Esophagus mucosa (tissue), 1 donor: ENCODE measurements at regions not wholly inside any gene's neighbourhood (a gene's known extent, or its start where the extent isn't known, plus 50 kb on each side); places are given as distances from the start of the nearest gene placed in this dataset.
A peak's percentile ranks its signal among the peaks of the same experiment; 100 is the strongest.
"Not testable (repeated sequence)": the region's sequence is repeated elsewhere in the genome, so short reads cannot be mapped to it uniquely, and the experiment has no call there.

ENCODE experiments used
- ATAC-seq: fragments of 200-7000 bp; cut with Tn5 transposase; one replicate; pipeline ENCODE4 v1.9.1; 2020
- donor health status: DM: yes; HTN: yes; CAD: no.

DNA sequence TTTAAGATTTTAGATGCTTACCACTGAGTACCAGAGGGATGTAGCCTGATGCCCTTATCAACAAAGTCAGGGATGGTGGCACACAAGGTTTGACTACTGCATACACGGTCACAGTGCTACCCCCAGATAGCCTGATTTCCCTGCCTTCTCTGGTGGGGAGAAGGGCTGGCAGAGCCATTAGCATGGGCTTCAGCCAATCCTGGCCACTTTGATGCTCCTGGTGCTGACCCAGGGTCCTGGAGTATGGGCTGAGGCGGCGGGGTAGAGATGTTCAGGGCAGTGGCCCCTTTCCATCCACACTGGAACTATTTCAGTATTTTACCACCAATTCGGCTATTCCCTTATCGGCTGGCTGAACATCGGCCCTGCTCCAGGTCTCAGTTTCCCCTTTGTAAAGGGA lies 83.2 kb downstream of the POTEB3 start:
- not testable (repeated sequence) for ATAC-seq

GRCh38 chr15:21355944-21356343 lies 84.4 kb downstream of the POTEB3 start:
- not testable (repeated sequence) for ATAC-seq

DNA sequence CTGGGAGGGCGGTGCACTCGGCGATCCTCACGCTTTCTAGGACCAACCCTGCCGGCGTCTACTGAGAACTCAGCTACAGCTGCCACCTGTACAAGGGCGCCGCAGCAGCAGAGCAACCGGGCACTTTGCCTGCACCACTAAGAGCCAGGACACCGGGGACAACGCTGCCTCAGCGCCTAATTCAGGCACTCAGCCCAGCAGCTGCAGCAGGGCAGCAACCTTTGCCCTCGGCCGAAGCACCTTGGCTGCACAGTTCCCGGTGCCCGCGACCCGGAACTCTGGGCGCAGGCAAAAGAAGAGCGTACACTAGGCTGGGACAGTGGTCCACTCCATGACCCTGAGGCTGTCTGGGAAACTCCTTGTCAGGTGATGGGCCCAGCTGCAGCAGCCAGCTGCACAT lies 85.7 kb downstream of the POTEB3 start:
- ATAC-seq, result not testable (repeated sequence)

DNA sequence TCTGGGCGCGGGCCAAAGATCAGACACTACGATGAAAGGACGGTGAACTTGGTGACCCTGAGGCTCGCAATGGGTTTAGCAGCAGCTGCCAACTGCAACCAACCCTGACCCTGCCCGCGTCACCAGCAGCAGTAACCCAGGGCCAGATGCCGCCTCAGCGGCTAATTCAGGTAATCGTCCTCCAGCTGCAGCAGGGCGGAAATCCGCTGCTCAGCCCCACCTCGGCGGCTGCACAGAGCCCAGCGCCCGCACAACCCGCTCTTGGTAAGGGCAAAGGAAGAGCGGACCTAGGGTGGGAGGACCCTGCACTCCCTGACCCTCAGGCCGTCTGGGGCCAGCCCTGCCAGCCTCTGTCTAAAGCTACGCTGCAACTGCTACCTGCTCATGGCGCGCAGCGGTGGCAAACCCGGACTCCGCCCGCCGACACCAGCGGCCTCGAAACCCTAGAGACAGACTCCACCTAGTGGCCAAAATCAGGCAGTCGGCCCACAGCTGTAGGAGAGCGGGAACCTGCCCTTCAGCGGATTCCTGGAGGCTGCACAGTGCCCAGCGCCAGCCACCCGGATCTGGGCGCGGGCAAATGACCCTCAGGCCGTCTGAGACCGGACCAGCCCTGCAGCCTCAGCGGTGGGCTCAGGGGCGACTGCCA lies 87.5 kb downstream of the POTEB3 start:
- ATAC-seq, result not testable (repeated sequence)

- ATAC-seq, result not testable (repeated sequence)
These were observed 95.3 kb downstream of the POTEB3 start for GRCh38 chr15:21344960-21345359.

DNA sequence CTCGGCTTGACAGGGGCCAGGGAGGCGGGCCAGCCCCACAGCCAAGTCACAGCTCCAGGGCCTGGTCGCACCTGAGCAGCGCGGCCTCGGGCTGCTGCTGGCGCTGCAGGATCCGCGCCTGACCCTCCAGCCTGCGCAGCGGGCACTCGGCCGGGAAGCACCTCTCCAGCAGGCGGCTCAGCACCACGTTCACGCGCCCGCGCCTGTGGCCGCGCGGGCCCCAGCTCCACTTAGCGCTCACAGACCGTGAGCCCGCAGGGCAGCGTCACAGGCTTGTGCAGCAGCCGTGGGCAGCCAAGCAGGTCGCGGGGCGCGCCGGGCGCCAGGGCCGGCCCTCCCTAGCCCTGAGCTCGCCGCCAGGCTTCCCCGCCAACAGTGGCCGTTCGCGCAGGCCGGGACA lies 95.8 kb downstream of the POTEB3 start:
- ATAC-seq, result not testable (repeated sequence)

- not testable (repeated sequence) for ATAC-seq
These were observed 103.3 kb downstream of the POTEB3 start for GRCh38 chr15:21337028-21337427.

DNA sequence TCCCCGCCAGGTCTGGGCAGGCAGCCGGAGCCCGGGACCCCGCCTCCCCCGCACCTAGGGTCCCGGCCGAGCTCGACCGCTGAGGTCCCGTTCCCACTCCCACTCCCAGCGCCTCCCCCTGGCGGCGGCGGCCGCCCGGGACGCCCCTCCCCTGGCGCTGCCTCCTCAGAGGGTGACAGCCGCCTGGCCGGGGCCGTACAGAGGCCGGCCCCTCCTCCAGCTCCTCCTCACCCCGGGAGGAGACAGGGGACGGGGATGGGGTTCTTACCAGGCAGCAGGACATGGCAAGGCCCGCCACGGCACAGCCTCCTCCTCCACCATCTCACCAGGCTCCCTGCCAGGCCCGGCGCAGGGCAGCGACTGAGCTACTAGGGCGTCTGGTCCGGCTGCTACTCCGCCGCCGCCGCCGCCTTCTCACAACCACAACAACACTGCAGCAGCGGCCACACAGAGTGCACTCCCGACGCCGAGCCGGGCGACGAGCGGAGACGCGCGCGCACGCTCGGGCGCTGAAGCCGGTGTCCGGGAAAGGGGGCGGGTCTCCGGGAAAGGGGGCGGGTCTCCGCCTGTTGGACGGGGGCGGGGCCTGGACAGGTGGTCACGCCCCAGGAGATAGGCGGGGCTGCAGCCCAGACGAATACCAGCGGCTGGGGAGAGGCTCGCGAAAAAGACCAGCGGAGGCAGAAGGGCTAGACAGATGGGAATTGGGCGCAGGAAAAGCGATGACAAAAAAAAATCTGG lies 115.4 kb downstream of the POTEB3 start:
- ATAC-seq, result peak; percentile 64

GRCh38 chr15:21284353-21284752 lies 155.9 kb downstream of the POTEB3 start:
- ATAC-seq, result peak; percentile 64

DNA sequence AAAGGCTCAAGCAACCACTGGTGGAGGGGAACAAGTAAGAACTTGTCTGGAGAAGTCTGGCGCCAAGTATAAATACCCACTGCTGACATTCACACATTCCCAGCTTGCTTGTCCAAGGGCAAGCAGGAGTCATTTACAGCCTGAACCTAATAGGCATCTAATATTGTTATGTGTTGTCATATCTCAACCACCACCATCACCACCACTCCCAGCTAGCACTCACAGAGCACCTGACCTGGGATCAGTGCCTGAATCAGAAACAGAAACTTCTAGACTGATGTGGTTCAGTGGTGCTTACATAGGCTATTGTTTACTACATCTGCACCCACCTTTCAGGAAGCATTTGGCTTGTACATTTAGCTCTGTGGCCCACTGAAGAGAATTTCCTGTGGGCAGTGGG lies 157.1 kb downstream of the POTEB3 start:
- ATAC-seq, result peak; percentile 61

DNA sequence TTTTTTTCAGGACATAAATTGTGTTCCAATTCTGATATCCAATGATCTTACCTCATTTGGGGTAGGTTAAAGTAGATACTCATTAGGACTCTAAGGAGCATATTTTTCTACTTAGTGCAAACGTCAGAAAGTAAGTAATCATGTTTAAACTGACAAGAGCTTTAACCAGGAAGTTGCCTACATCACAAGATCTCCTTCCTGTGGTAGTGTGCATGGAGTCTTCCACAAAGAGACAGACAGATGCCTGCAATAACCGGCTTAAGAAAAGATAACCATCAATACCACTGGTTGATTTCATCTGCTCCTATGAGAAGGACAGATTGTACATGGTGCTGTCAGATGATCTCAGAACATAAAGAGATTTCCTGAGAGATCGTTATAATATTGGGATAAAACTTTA lies 160.0 kb downstream of the POTEB3 start:
- ATAC-seq, result not testable (repeated sequence)

GRCh38 chr15:21272176-21272982 lies 167.9 kb downstream of the POTEB3 start:
- ATAC-seq, result not testable (repeated sequence)

DNA sequence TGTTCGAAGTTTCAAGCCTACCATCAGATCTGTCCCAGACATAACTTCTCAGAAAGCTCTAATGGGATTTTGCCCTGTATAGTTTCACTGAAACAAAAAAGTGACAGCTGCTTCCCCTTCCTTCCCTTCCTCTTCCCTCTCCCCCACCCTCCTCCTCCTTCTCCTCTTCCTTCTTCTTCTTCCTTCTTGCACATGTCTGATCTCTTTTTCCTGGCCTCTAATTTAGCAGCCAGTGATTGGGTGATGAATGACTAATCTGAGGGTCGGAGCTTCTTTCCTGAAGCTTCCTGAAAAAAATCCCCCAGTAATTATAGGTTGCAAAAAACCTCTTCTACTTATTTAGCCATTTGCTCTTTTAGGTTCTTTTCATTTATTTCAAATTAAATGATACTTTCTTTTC lies 168.7 kb downstream of the POTEB3 start:
- no peak for ATAC-seq

DNA sequence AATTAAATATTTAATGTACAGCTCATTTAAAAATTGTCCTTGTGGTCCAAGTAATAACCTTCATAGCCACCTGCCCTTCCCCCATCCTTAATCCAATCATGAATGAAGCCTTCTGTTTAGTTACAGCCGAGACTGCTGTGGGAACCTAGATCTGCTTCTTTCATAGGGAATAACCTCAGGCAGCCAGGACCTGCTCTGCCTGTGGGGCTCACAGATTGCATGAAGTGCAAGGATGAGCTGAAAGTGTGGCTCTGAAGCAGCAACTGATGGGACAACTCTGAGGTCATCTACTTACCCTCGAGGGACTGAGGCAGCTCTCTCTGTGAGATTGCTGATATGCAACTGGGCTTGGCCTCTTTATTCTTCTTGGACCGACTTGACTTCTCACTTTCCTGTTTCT lies 169.8 kb downstream of the POTEB3 start:
- ATAC-seq, result no peak

DNA sequence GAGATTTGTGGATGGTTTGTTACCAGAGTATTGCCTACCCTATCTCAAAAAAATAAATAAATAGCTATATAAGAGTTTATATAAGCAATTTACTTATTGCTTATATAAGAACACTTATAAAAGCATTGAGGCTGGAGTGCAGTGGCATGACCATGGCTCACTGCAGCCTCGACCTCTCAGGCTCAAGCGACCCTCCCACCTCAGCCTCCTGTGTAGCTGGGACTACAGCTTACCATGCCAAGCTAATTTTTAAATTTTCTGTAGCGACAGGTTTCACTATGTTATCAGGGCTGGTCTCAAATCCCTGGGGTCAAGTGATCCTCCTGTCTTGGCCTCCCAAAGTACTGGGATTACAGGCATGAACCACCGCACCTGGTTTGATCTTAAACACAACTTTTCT lies 170.6 kb downstream of the POTEB3 start:
- not testable (repeated sequence) for ATAC-seq

GRCh38 chr15:21269121-21269520 lies 171.2 kb downstream of the POTEB3 start:
- ATAC-seq, result no peak

DNA sequence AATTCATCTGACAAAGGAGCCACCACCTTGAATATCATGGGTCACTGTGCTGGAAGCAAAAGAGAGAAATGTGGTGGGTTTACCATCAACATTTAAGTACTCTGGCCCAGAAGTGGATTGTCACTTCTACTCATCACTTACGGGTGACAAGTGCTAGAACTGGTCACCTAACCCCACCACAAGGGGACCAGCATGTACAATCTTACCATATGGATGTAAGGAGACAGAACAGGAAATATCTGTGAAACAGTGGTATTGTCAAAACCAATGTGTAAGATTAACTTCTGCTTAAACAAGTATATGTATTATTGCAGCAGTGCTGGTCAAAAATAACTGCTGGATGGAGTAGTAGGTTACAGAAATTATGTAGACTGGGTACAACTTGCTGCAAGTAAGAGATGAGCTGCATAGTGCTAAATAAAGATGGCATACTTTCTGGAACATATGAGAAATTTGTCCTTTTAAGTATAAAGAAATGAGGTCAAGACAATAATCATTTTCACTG lies 171.8 kb downstream of the POTEB3 start:
- peak; percentile 24 for ATAC-seq

- peak; percentile 13 for ATAC-seq
These were observed 172.5 kb downstream of the POTEB3 start for GRCh38 chr15:21267671-21268395.

DNA sequence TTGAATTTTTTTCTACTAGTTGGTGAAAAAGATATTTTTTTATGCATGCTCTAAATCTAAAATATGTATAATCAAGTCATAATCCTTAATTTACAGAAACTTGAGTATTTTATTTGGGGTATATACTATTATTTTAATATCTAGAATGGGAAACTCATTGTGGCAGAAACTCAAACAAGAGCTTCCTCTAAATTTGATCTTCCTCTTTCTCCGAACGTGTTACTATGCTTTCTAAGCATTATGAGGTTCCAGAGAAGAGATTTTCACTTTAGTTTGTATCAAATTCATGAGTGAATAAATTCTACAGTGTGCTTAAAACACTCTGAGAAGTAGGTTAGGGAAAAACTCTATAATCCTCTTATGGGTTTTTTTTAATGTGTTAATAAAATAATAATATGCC lies 173.1 kb downstream of the POTEB3 start:
- no peak for ATAC-seq

GRCh38 chr15:21265628-21266027 lies 174.7 kb downstream of the POTEB3 start:
- not testable (repeated sequence) for ATAC-seq

DNA sequence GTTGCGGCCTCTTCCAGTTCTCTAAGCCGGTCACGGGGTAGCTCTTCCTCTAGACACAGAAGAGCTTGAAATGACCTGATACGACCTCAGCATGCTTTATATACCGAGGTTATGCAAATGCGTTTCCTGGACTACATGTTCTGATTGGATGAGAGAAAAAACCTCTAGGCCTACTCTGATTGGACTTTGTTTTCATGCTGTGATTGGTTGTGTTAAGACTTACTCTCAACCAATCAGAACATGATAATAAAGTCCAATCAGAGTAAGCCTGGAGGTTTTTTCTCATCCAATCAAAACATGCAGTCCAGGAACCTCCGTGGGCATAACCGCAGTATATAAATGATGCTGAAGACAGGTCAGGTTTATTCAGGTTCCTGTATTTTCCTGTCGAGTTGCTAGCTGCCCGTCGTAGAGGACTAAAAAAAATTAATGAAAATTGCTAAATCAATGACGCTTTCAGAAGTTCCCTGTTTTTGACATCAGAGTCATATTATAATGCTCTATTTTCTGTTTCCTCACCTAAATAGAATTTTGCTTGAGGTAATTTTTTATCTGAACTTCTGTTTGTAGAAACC lies 177.4 kb downstream of the POTEB3 start:
- no peak for ATAC-seq
